RCC 7860 (cell line): ENCODE measurements at regions not wholly inside any gene's neighbourhood (a gene's known extent, or its start where the extent isn't known, plus 50 kb on each side); places are given as distances from the start of the nearest gene placed in this dataset.
"Not testable (repeated sequence)": the region's sequence is repeated elsewhere in the genome, so short reads cannot be mapped to it uniquely, and the experiment has no call there.

Experiments used
- DNase-seq: peaks from one replicate; pipeline ENCODE4 v3.0.0-alpha.2; 2015; ENCODE audit warnings: low spot score
- FAIRE-seq: peaks from 2 replicates; lab custom pipeline; 2012; peaks lifted over from hg19 to GRCh38; lab: Jason Lieb, UNC

- DNase-seq (no peak), FAIRE-seq (no peak)
Measured at GRCh38 chr6:15081447-15081846, 164.4 kb upstream of the JARID2 start.

GRCh38 chr6:15082708-15083107 lies 163.2 kb upstream of the JARID2 start:
- DNase-seq (no peak), FAIRE-seq (no peak)

GRCh38 chr6:15086348-15087158 lies 159.3 kb upstream of the JARID2 start:
- FAIRE-seq = no peak
- no peak for DNase-seq

GRCh38 chr6:15087186-15087589 lies 158.7 kb upstream of the JARID2 start:
- DNase-seq (no peak), FAIRE-seq (no peak)

- DNase-seq = no peak
- FAIRE-seq = no peak
Measured at GRCh38 chr6:15088904-15089568, 156.8 kb upstream of the JARID2 start.

- FAIRE-seq (no peak), DNase-seq (no peak)
Measured at GRCh38 chr6:15089569-15090144, 156.2 kb upstream of the JARID2 start.

- FAIRE-seq (no peak), DNase-seq (no peak)
Measured at GRCh38 chr6:15090145-15090579, 155.7 kb upstream of the JARID2 start.

- FAIRE-seq (no peak), DNase-seq (no peak)
Measured at GRCh38 chr6:15090745-15091384, 155.0 kb upstream of the JARID2 start.

GRCh38 chr6:15096894-15097837 lies 148.7 kb upstream of the JARID2 start:
- DNase-seq = peak; percentile 22

GRCh38 chr6:15101130-15101529 lies 144.7 kb upstream of the JARID2 start:
- no peak for FAIRE-seq
- no peak for DNase-seq

More at GRCh38 chr6:15096894-15097837, 148.7 kb upstream of the JARID2 start:
- no peak for FAIRE-seq

GRCh38 chr6:15102241-15102640 lies 143.6 kb upstream of the JARID2 start:
- no peak for DNase-seq
- FAIRE-seq = no peak

GRCh38 chr6:15106958-15107643 lies 138.8 kb upstream of the JARID2 start:
- FAIRE-seq (no peak), DNase-seq (no peak)

- DNase-seq (no peak), FAIRE-seq (no peak)
Measured at GRCh38 chr6:15107644-15108382, 138.1 kb upstream of the JARID2 start.

- no peak for DNase-seq
- FAIRE-seq = no peak
Measured at GRCh38 chr6:15108383-15108715, 137.5 kb upstream of the JARID2 start.

GRCh38 chr6:15109338-15110090 lies 136.4 kb upstream of the JARID2 start:
- FAIRE-seq = no peak

GRCh38 chr6:15110726-15111354 lies 135.0 kb upstream of the JARID2 start:
- DNase-seq (no peak), FAIRE-seq (no peak)

More at GRCh38 chr6:15109338-15110090, 136.4 kb upstream of the JARID2 start:
- no peak for DNase-seq

GRCh38 chr6:15111576-15111975 lies 134.3 kb upstream of the JARID2 start:
- FAIRE-seq, DNase-seq: not testable (repeated sequence)

- DNase-seq (no peak), FAIRE-seq (no peak)
Measured at GRCh38 chr6:15113587-15113986, 132.3 kb upstream of the JARID2 start.
